ENCODE measurements at regions not wholly inside any gene's neighbourhood (a gene's known extent, or its start where the extent isn't known, plus 50 kb on each side); places are given as distances from the start of the nearest gene placed in this dataset.

DNA sequence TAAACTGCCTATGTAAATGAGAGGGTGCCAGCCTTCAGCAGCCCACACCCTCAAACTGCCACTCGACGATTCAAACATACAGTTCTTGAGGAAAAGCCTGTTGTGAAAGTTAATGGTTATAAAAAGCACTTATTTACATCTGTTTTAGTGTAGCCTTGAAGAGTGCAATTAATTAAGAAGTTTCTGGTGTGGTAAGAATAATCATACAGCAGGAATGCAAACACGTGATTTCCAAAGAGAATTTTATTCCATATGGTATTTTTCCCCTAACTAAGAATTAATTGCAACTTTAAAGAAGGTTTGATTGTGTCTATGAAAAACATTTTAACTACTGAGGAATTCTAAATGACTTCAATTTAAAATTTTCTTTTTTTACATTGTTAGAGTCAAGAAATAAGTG, 176.3 kb upstream of the PITX2 start:
- CTCF ChIA-PET, result no interaction called here
- Histone ChIP-seq H4K20me1 (ENCODE audit: control insufficient read depth, insufficient read depth, low read length, poor library complexity, severe bottlenecking) (no peaks in the 10 kb centered on the region), H3K9me3 (ENCODE audit: control extremely low read depth in 1 of 3, control insufficient read depth in 2 of 3, insufficient read depth in 1 of 3, low read length in 2 of 3) (no peaks in the 10 kb centered on the region), H3K4me1 (ENCODE audit: control insufficient read depth in 2 of 2, insufficient read depth in 2 of 2, low read length in 2 of 2) (no peaks in the 10 kb centered on the region), H2AFZ (ENCODE audit: insufficient read depth, low read depth, low read length, poor library complexity, severe bottlenecking) (no peak overlapping the region), H3K79me2 (ENCODE audit: control insufficient read depth, insufficient read depth, low read length) (no peaks in the 10 kb centered on the region), H3K4me3 (ENCODE audit: control extremely low read depth in 1 of 5, extremely low read depth in 1 of 5, insufficient read depth in 1 of 5, low read depth in 2 of 5, low read length in 4 of 5) (no peak overlapping the region), H3K36me3 (replicated peaks in 1 of 2; ENCODE audit: control extremely low read depth in 1 of 2, control insufficient read depth in 1 of 2, extremely low read depth in 1 of 2, insufficient read depth in 2 of 2, low read length in 1 of 2) (no peaks in the 10 kb centered on the region), H3K9ac (ENCODE audit: low read length) (no peak overlapping the region), H3K27ac (ENCODE audit: low read length in 2 of 2) (no peak overlapping the region), H3K27me3 (replicated peaks in 1 of 4; ENCODE audit: control extremely low read depth in 1 of 4, control insufficient read depth in 3 of 4, insufficient read depth in 4 of 4, low read length in 3 of 4) (no peaks in the 10 kb centered on the region), H3K4me2 (replicated peaks; ENCODE audit: low read depth, low read length, poor library complexity, severe bottlenecking) (no peak overlapping the region)
- POLR2A ChIA-PET, result no interaction called here
- no peak for DNase-seq
- WGBS (ENCODE audit: insufficient coverage), result no CpG with 5 or more reads among the region's 3 CpGs
- H3K4me1 Mint-ChIP-seq, result no peaks in the 10 kb centered on the region
- no peak overlapping the region for H3K27ac Mint-ChIP-seq
- TF ChIP-seq EZH2 (IDR thresholded peaks at IDR 0.05; ENCODE audit: borderline replicate concordance, insufficient read depth, low read depth, low read length, poor library complexity, severe bottlenecking) (no peak), CTCF (IDR thresholded peaks at IDR 0.05) (no peak)
- peaks cover 13% of the 10 kb centered on the region for H3K27me3 Mint-ChIP-seq
- intact Hi-C loops (cut with micrococcal nuclease), result no loop called here
- no peaks in the 10 kb centered on the region for H3K9me3 Mint-ChIP-seq (ENCODE audit: insufficient read depth)
- H3K4me3 Mint-ChIP-seq, result no peak overlapping the region
- ATAC-seq (ENCODE audit: low read depth), result no peak

DNA sequence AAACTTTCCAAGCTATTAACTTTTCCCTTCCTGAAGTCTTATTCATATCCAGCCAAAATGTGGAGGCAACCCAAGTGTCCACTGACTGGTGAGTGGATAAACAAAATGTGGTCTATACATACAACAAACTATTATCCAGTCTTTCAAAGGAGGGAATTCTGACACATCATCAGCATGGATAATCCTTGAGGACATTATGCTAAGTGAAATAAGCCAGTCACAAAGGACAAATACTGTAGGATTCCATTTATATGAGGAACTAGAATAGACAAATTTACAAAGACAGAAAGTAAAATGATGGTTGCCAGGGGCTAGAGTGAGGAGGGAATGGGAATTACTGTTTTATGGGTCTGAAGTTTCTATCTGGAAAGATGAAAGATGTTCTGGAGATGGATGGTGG, 178.7 kb upstream of the PITX2 start:
- Histone ChIP-seq H3K4me2 (replicated peaks; ENCODE audit: low read depth, low read length, poor library complexity, severe bottlenecking) (no peak overlapping the region), H3K27ac (ENCODE audit: low read length in 2 of 2) (no peak overlapping the region), H4K20me1 (ENCODE audit: control insufficient read depth, insufficient read depth, low read length, poor library complexity, severe bottlenecking) (no peaks in the 10 kb centered on the region), H3K27me3 (replicated peaks in 1 of 4; ENCODE audit: control extremely low read depth in 1 of 4, control insufficient read depth in 3 of 4, insufficient read depth in 4 of 4, low read length in 3 of 4) (no peaks in the 10 kb centered on the region), H3K36me3 (replicated peaks in 1 of 2; ENCODE audit: control extremely low read depth in 1 of 2, control insufficient read depth in 1 of 2, extremely low read depth in 1 of 2, insufficient read depth in 2 of 2, low read length in 1 of 2) (no peaks in the 10 kb centered on the region), H3K79me2 (ENCODE audit: control insufficient read depth, insufficient read depth, low read length) (no peaks in the 10 kb centered on the region), H3K4me3 (ENCODE audit: control extremely low read depth in 1 of 5, extremely low read depth in 1 of 5, insufficient read depth in 1 of 5, low read depth in 2 of 5, low read length in 4 of 5) (no peak overlapping the region), H3K9me3 (ENCODE audit: control extremely low read depth in 1 of 3, control insufficient read depth in 2 of 3, insufficient read depth in 1 of 3, low read length in 2 of 3) (no peaks in the 10 kb centered on the region), H3K9ac (ENCODE audit: low read length) (no peak overlapping the region), H2AFZ (ENCODE audit: insufficient read depth, low read depth, low read length, poor library complexity, severe bottlenecking) (no peak overlapping the region), H3K4me1 (ENCODE audit: control insufficient read depth in 2 of 2, insufficient read depth in 2 of 2, low read length in 2 of 2) (no peaks in the 10 kb centered on the region)
- CTCF ChIA-PET, result no interaction called here
- TF ChIP-seq CTCF (IDR thresholded peaks at IDR 0.05) (no peak), EZH2 (IDR thresholded peaks at IDR 0.05; ENCODE audit: borderline replicate concordance, insufficient read depth, low read depth, low read length, poor library complexity, severe bottlenecking) (no peak)
- POLR2A ChIA-PET, result no interaction called here
- no peaks in the 10 kb centered on the region for H3K4me1 Mint-ChIP-seq
- intact Hi-C loops (cut with micrococcal nuclease), result no loop called here
- DNase-seq (no peak), ATAC-seq (ENCODE audit: low read depth) (no peak)
- H3K27me3 Mint-ChIP-seq, result peaks cover 13% of the 10 kb centered on the region
- H3K27ac Mint-ChIP-seq, result no peak overlapping the region
- no peaks in the 10 kb centered on the region for H3K9me3 Mint-ChIP-seq (ENCODE audit: insufficient read depth)
- no peak overlapping the region for H3K4me3 Mint-ChIP-seq

All from B cell (primary cell).